ENCODE measurements at regions not wholly inside any gene's neighbourhood (a gene's known extent, or its start where the extent isn't known, plus 50 kb on each side); places are given as distances from the start of the nearest gene placed in this dataset.

DNA sequence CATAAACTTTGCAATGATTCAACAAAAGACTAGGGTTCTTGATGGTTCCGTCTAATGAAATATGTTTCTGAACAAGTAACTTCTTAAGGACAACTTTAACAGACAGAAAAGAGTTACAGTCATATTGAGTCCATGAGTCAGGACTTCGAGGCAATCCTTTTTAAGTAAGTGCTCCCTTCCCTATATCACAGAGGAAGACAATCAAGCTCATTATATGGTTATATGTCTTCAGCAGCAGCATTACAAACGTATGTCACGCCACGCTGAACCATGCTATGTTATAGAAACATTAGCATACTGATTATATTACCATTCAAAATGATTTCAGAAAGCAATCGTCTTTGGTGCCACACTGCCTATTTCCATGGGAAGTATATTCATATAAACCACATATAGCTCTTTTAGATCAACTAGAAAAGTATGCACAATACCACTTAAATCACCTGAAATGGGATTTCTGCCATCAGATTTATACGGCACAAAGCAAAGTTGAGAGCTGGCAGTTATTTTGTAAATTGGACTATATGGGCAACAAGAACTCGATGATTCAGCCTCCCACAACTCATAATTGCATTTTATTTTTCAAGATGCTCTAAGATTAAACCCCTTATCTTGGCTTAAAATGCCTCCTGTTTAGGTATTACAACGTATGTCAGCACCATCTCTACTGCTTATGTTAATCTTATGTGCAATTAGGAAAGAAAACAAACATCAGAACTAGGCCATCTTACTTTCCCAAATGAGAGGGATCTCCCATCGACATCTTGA, 111.3 kb upstream of the SAMSN1 start:
- TF ChIP-seq, protein P1, sequence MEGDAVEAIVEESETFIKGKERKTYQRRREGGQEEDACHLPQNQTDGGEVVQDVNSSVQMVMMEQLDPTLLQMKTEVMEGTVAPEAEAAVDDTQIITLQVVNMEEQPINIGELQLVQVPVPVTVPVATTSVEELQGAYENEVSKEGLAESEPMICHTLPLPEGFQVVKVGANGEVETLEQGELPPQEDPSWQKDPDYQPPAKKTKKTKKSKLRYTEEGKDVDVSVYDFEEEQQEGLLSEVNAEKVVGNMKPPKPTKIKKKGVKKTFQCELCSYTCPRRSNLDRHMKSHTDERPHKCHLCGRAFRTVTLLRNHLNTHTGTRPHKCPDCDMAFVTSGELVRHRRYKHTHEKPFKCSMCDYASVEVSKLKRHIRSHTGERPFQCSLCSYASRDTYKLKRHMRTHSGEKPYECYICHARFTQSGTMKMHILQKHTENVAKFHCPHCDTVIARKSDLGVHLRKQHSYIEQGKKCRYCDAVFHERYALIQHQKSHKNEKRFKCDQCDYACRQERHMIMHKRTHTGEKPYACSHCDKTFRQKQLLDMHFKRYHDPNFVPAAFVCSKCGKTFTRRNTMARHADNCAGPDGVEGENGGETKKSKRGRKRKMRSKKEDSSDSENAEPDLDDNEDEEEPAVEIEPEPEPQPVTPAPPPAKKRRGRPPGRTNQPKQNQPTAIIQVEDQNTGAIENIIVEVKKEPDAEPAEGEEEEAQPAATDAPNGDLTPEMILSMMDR (IDR thresholded peaks at IDR 0.05) = no peak
- TF ChIP-seq POLR2A (IDR thresholded peaks at IDR 0.05) (no peak), POLR2AphosphoS5 (IDR thresholded peaks at IDR 0.05) (no peak)

Measured in prostate gland (tissue), 2 donors.